Fibroblast of lung (primary cell): ENCODE measurements at regions not wholly inside any gene's neighbourhood (a gene's known extent, or its start where the extent isn't known, plus 50 kb on each side); places are given as distances from the start of the nearest gene placed in this dataset.

Experiments used
- DNase-seq, 2 donors: peaks; one replicate each; pipeline versions ENCODE4 v3.0.0 to v3.0.0-alpha.2; 2010; ENCODE audit warnings: low read depth in 2 of 2
- H2AFZ ChIP-seq: 2 replicates; pipeline ENCODE4 v1.5.1; 2012; ENCODE audit warnings: low read length, control low read depth, inconsistent platforms
- H3K27ac ChIP-seq: 2 replicates; pipeline ENCODE4 v1.5.1; 2011; ENCODE audit warnings: low read length, control low read depth; ENCODE audit not compliant: insufficient read depth
- H3K27me3 ChIP-seq: 2 replicates; pipeline ENCODE4 v1.5.1; 2011; ENCODE audit warnings: mild to moderate bottlenecking, low read length; ENCODE audit not compliant: control insufficient read depth, insufficient read depth
- H3K36me3 ChIP-seq: 2 replicates; pipeline ENCODE4 v1.5.1; 2011; ENCODE audit warnings: low read length; ENCODE audit not compliant: control insufficient read depth, insufficient read depth
- H3K4me1 ChIP-seq: 2 replicates; pipeline ENCODE4 v1.5.1; 2011; ENCODE audit warnings: low read length; ENCODE audit not compliant: control insufficient read depth, insufficient read depth; ENCODE audit errors: extremely low read depth
- H3K4me2 ChIP-seq: 2 replicates; pipeline ENCODE4 v1.5.1; 2011; ENCODE audit warnings: low read length, control low read depth; ENCODE audit not compliant: insufficient read depth; ENCODE audit errors: extremely low read depth
- H3K4me3 ChIP-seq, 4 experiments: fragments of 200-600 bp in 1 of 4; sonication (generic) in 1 of 4; replicated peaks in 1 of 4; 2 replicates each; pipeline ENCODE4 v1.5.1; 2011 to 2016; ENCODE audit warnings: low read length in 4 of 4, low read depth in 3 of 4, mild to moderate bottlenecking in 3 of 4, control low read depth in 2 of 4, inconsistent platforms in 1 of 4, mixed read lengths in 1 of 4; ENCODE audit not compliant: insufficient read depth in 1 of 4; ENCODE audit errors: control extremely low read depth in 1 of 4
- H3K79me2 ChIP-seq: 2 replicates; pipeline ENCODE4 v1.5.1; 2012; ENCODE audit warnings: mild to moderate bottlenecking, low read length, inconsistent platforms; ENCODE audit not compliant: control insufficient read depth, insufficient read depth
- H3K9ac ChIP-seq: 2 replicates; pipeline ENCODE4 v1.5.1; 2011; ENCODE audit warnings: mild to moderate bottlenecking, low read length, control low read depth; ENCODE audit not compliant: insufficient read depth
- H3K9me3 ChIP-seq: 2 replicates; pipeline ENCODE4 v1.5.1; 2012; ENCODE audit warnings: low read depth, low read length; ENCODE audit not compliant: control insufficient read depth, insufficient read depth
- H4K20me1 ChIP-seq: 2 replicates; pipeline ENCODE4 v1.5.1; 2011; ENCODE audit warnings: low read length; ENCODE audit not compliant: control insufficient read depth, insufficient read depth; ENCODE audit errors: extremely low read depth
- CTCF ChIP-seq, 2 donors: IDR thresholded peaks in 1 of 2; conservative IDR thresholded peaks in 1 of 2; 1 replicate in 1 of 2; 2 replicates in 1 of 2; pipeline ENCODE4 v1.5.1; 2011 to 2012; ENCODE audit warnings: low read length in 2 of 2, control low read depth in 1 of 2, inconsistent platforms in 1 of 2, low read depth in 1 of 2, mild to moderate bottlenecking in 1 of 2
- EZH2 ChIP-seq: IDR thresholded peaks from 2 replicates; pipeline ENCODE4 v1.5.1; 2012; ENCODE audit warnings: low read length, control low read depth, mild to moderate bottlenecking; ENCODE audit errors: missing control alignments

- no peak overlapping the region for H2AFZ ChIP-seq
- no peak for TF ChIP-seq CTCF (conservative IDR thresholded peaks at IDR 0.05 in 1 of 2, IDR thresholded peaks at IDR 0.05 in 1 of 2; ENCODE audit: low read depth in 1 of 2, low read length in 2 of 2)
- TF ChIP-seq EZH2 = no peak
These were observed 381.6 kb downstream of the NDFIP2 start for GRCh38 chr13:79862515-79862914.

GRCh38 chr13:79861731-79862130 lies 380.8 kb downstream of the NDFIP2 start:
- no peaks in the 10 kb centered on the region for H3K27me3 ChIP-seq
- no peak overlapping the region for H3K4me2 ChIP-seq
- no peak overlapping the region for H3K9ac ChIP-seq
- H3K4me3 ChIP-seq = no peak overlapping the region
- H3K4me1 ChIP-seq = no peaks in the 10 kb centered on the region
- no peaks in the 10 kb centered on the region for H4K20me1 ChIP-seq
- H2AFZ ChIP-seq = no peak overlapping the region
- no peaks in the 10 kb centered on the region for H3K79me2 ChIP-seq
- no peak for TF ChIP-seq EZH2
- TF ChIP-seq CTCF (conservative IDR thresholded peaks at IDR 0.05 in 1 of 2, IDR thresholded peaks at IDR 0.05 in 1 of 2; ENCODE audit: low read depth in 1 of 2, low read length in 2 of 2) = no peak
- no peak overlapping the region for H3K27ac ChIP-seq
- H3K9me3 ChIP-seq = no peaks in the 10 kb centered on the region
- H3K36me3 ChIP-seq = no peaks in the 10 kb centered on the region
- no peak for DNase-seq

More at GRCh38 chr13:79862515-79862914, 381.6 kb downstream of the NDFIP2 start:
- no peaks in the 10 kb centered on the region for H3K4me1 ChIP-seq
- H3K4me3 ChIP-seq = no peak overlapping the region
- no peaks in the 10 kb centered on the region for H3K36me3 ChIP-seq
- no peak overlapping the region for H3K27ac ChIP-seq
- H3K9ac ChIP-seq = no peak overlapping the region
- no peaks in the 10 kb centered on the region for H3K79me2 ChIP-seq
- no peak for DNase-seq
- H4K20me1 ChIP-seq = no peaks in the 10 kb centered on the region
- H3K4me2 ChIP-seq = no peak overlapping the region
- no peaks in the 10 kb centered on the region for H3K27me3 ChIP-seq
- no peaks in the 10 kb centered on the region for H3K9me3 ChIP-seq

- H3K27ac ChIP-seq = no peak overlapping the region
- H3K27me3 ChIP-seq = no peaks in the 10 kb centered on the region
- H3K9me3 ChIP-seq = no peaks in the 10 kb centered on the region
- H3K4me2 ChIP-seq = no peak overlapping the region
- no peak overlapping the region for H3K9ac ChIP-seq
- TF ChIP-seq EZH2 = no peak
- TF ChIP-seq CTCF (conservative IDR thresholded peaks at IDR 0.05 in 1 of 2, IDR thresholded peaks at IDR 0.05 in 1 of 2; ENCODE audit: low read depth in 1 of 2, low read length in 2 of 2) = no peak
- H3K4me1 ChIP-seq = no peaks in the 10 kb centered on the region
- no peak overlapping the region for H2AFZ ChIP-seq
- H4K20me1 ChIP-seq = no peaks in the 10 kb centered on the region
- DNase-seq = no peak
- H3K79me2 ChIP-seq = no peaks in the 10 kb centered on the region
- no peaks in the 10 kb centered on the region for H3K36me3 ChIP-seq
- H3K4me3 ChIP-seq = no peak overlapping the region
These were observed 379.8 kb downstream of the NDFIP2 start for GRCh38 chr13:79860791-79861190.
